Right forelimb (tissue), 1 donor: ENCODE measurements at regions not wholly inside any gene's neighbourhood (a gene's known extent, or its start where the extent isn't known, plus 50 kb on each side); places are given as distances from the start of the nearest gene placed in this dataset.
"Not testable (repeated sequence)": the region's sequence is repeated elsewhere in the genome, so short reads cannot be mapped to it uniquely, and the experiment has no call there.

Source experiments
- DNase-seq: peaks from one replicate; pipeline ENCODE4 v3.0.0-alpha.2; 2018

DNA sequence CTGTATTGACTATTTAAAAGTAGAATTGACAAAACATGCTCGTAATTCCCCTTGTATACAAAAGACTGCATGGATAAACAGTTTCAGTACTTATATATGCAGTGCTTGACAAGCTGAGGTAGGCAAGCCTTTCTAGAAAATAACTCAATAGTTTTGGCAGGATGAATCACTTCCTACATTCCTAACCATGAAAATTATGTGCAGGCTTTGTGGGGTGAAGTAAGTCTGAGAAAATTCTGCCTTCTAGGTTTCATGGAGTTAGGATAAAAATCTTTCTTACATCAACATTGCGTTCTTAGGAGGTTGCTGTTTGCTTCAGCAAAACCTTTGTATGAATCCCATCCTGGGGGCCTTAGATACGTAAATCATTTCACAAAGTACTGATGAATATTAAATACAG is 801.4 kb upstream of the EYS start:
- no peak for DNase-seq

- no peak for DNase-seq
These were observed 792.8 kb upstream of the EYS start for GRCh38 chr6:66499851-66500250.

GRCh38 chr6:66496659-66497058 is 789.6 kb upstream of the EYS start:
- DNase-seq, result no peak

DNA sequence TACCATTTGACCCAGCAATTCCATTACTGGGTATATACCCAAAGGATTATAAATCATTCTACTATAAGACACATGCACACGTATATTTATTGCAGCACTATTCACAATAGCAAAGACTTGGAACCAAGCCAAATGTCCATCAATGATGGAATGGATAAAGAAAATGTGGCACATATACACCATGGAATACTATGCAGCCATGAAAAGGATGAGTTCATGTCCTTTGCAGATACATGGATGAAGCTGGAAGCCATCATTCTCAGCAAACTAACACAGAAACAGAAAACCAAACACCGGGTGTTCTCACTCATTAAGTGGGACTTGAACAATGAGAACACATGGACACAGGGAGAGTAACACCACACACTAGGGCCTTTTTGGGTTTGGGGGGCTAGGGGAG is 787.6 kb upstream of the EYS start:
- not testable (repeated sequence) for DNase-seq

- no peak for DNase-seq
These were observed 782.4 kb upstream of the EYS start for GRCh38 chr6:66489269-66489987.

- no peak for DNase-seq
These were observed 774.2 kb upstream of the EYS start for GRCh38 chr6:66481216-66481615.

DNA sequence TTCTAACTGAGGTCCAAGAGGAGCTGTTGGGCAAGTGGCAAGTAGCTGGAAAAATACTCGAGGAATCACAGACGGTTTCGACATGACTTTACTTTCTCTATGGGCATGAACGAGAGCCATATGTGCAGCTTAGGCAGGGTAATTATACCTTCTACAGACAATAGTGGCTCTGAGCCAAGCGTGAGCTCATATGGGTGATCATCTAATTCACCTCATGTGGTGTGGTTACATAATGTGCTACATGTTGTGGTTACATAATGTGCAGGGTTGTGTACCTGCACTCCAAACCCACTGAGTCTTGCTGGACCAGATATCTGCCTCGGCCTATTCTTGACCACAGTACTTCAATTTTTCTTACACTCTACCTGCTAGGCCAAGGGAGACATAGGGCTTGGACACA is 771.7 kb upstream of the EYS start:
- no peak for DNase-seq

GRCh38 chr6:66435321-66435720 is 728.3 kb upstream of the EYS start:
- DNase-seq, result no peak

GRCh38 chr6:66429210-66429609 is 722.2 kb upstream of the EYS start:
- no peak for DNase-seq

GRCh38 chr6:66423047-66423446 is 716.0 kb upstream of the EYS start:
- DNase-seq, result no peak

- no peak for DNase-seq
These were observed 714.5 kb upstream of the EYS start for GRCh38 chr6:66421570-66421969.

DNA sequence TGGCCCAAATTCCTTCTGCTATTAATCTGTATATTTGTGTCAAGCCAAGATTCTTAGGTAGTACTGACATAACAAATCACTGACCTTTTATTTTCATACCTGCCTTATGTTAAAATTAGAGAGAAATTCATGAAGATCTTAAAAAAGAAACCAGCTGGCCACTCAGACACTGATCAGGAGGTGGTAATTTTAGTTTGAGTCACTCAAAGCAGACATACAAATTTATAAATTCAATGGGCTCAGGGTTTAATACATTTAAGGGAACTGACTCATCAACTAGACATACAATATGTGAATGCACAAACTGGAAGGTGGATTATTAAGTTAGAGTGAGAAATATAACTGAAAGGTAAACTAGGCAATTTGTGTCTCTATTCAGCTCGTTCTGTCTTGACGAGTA is 711.9 kb upstream of the EYS start:
- no peak for DNase-seq

DNA sequence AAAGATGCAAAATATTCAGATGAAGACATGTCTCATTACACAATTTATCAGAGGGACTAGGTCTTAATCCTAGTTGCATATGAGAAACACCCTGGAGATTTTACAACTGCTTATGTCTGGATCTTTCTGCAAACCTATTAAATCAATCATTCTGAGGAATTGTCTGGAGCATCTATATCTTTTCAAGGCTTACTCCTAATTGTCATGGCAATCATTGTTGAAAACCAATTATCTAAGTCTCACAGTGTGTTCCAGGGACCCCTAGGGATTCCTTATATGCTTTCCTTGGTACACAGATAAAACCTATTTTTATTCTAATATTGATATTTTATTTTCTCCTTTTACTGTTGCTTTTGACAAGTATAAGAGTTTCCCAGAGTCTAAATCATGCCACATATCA is 696.9 kb upstream of the EYS start:
- DNase-seq, result no peak

- DNase-seq, result no peak
These were observed 695.8 kb upstream of the EYS start for GRCh38 chr6:66402873-66403272.

GRCh38 chr6:66396549-66396948 is 689.5 kb upstream of the EYS start:
- DNase-seq, result no peak

- DNase-seq, result no peak
These were observed 689.1 kb upstream of the EYS start for GRCh38 chr6:66396145-66396544.

- DNase-seq, result no peak
These were observed 683.4 kb upstream of the EYS start for GRCh38 chr6:66390393-66390792.

- no peak for DNase-seq
These were observed 669.0 kb upstream of the EYS start for GRCh38 chr6:66376001-66376400.

DNA sequence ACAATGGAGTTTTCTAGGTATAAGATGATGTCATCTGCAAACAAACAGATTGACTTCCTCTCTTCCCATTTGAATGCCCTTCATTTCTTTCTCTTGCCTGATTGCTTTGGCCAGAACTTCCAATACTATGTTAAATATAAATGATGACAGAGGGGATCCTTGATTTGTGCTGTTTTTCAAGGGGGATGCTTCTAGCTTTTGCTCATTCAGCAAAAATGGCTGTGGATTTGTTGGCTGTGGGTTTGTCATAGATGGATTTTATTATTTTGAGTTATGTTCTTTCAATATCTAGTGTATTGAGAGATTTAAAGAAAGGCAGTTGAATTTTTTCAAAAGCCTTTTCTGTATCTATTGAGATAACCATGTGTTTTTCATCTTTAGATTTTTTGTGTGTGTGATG is 662.4 kb upstream of the EYS start:
- DNase-seq, result no peak

- DNase-seq, result no peak
These were observed 655.9 kb upstream of the EYS start for GRCh38 chr6:66362888-66363287.

GRCh38 chr6:66361886-66362285 is 654.9 kb upstream of the EYS start:
- DNase-seq, result no peak

DNA sequence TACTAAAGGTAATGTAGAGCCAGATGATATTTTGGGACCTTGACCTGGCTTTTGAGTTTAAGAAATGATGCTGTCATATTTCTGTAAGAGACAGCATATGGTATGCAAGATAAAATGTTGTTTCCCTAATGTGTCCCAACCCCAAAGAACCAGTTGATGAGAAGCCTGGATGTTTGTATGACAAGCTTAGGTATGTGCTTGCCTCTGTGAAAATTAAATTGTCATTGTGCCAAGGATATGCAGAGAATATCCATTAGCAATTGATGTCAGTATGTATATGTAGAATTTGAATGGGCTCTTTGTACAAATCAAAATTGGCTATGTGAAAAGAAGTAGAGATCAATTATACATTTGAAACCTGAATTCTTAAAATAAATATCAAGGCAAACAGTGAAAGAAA is 650.8 kb upstream of the EYS start:
- no peak for DNase-seq

- no peak for DNase-seq
These were observed 648.4 kb upstream of the EYS start for GRCh38 chr6:66355471-66355870.

DNA sequence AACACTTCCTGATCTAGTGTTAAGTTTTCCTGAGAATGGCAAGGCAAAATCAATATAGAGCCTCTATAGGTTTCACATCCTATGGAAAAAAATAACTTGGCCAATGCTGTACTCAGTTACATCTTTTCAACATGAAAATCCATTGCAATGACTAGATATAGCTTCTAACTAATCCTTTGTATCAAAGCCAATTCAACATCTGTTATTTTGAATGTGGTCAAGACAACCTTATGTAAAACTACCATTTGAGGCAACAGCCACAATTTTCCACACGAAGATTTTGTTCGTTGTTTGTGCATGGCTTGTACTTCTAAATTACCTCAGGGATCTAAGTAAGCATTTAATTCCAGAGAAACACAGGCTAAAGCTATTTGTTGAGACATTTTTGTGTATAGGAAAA is 637.8 kb upstream of the EYS start:
- DNase-seq, result no peak

DNA sequence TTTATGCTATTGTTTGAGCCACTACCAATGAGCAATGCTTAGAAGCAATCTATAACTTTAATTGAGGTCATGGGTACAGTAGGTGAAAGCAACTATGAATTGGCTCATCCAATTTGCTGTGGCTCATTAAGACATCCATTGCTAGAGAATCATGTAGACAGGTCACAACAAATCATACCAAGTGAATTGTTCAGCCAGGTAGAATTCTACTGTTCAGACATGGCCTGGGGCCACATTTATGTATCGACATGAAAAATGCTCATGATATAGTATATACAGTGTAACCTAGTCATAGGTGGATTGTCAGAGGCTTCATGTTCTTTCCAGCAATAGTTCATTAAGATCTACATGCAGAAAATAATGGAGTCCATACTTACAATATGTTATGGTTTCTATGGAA is 633.7 kb upstream of the EYS start:
- DNase-seq, result no peak

DNA sequence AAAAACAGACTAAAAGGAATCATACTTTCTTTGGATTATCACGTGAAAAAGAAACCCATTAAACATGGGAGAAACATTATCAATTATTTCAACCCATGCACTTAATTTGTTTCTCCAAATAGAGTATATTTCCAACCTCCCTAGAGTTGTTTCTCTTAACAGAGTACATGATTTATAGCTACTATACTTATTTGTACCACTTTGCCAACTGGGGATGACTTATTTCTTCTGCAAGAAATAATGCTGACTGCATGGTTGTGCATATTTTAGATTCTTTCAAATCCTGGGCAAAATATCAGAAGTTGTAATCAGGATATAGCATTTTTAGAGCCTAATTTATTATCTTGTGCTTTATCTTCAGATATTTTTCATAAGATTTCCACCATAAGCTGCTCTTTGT is 629.1 kb upstream of the EYS start:
- DNase-seq, result no peak
